HG02938 (cell line): ENCODE measurements at regions not wholly inside any gene's neighbourhood (a gene's known extent, or its start where the extent isn't known, plus 50 kb on each side); places are given as distances from the start of the nearest gene placed in this dataset.

Experiments
- ATAC-seq: cut with Tn5 transposase; IDR thresholded peaks from one replicate; pipeline ENCODE4 v1.9.1; 2021; ENCODE audit warnings: mild to moderate bottlenecking, moderate library complexity; ENCODE audit not compliant: unreplicated experiment

GRCh38 chr5:18850216-18850615 lies 1137.8 kb downstream of the CDH18 start:
- no peak for ATAC-seq

GRCh38 chr5:18872978-18873377 lies 1115.0 kb downstream of the CDH18 start:
- no peak for ATAC-seq

- no peak for ATAC-seq
Measured at GRCh38 chr5:18876565-18876964, 1111.4 kb downstream of the CDH18 start.

- ATAC-seq: no peak
Measured at GRCh38 chr5:18881615-18882014, 1106.4 kb downstream of the CDH18 start.

GRCh38 chr5:18882154-18882553 lies 1105.8 kb downstream of the CDH18 start:
- no peak for ATAC-seq

GRCh38 chr5:18888821-18889220 lies 1099.2 kb downstream of the CDH18 start:
- ATAC-seq: no peak

- no peak for ATAC-seq
Measured at GRCh38 chr5:18900644-18901043, 1087.4 kb downstream of the CDH18 start.

GRCh38 chr5:18920966-18921365 lies 1067.0 kb downstream of the CDH18 start:
- ATAC-seq: no peak

- ATAC-seq: no peak
Measured at GRCh38 chr5:18932081-18932480, 1055.9 kb downstream of the CDH18 start.

GRCh38 chr5:18944771-18945170 lies 1043.2 kb downstream of the CDH18 start:
- no peak for ATAC-seq

- ATAC-seq: no peak
Measured at GRCh38 chr5:18954239-18954638, 1033.8 kb downstream of the CDH18 start.

- ATAC-seq: no peak
Measured at GRCh38 chr5:18959535-18959934, 1028.5 kb downstream of the CDH18 start.

GRCh38 chr5:18961234-18961633 lies 1026.8 kb downstream of the CDH18 start:
- ATAC-seq: no peak

GRCh38 chr5:18965893-18966292 lies 1022.1 kb downstream of the CDH18 start:
- ATAC-seq: no peak

GRCh38 chr5:18967637-18968036 lies 1020.4 kb downstream of the CDH18 start:
- ATAC-seq: no peak

GRCh38 chr5:18968966-18969365 lies 1019.0 kb downstream of the CDH18 start:
- ATAC-seq: no peak

- ATAC-seq: no peak
Measured at GRCh38 chr5:18970000-18970399, 1018.0 kb downstream of the CDH18 start.

GRCh38 chr5:18972177-18972576 lies 1015.8 kb downstream of the CDH18 start:
- ATAC-seq: no peak

- ATAC-seq: no peak
Measured at GRCh38 chr5:18975624-18976023, 1012.4 kb downstream of the CDH18 start.

- no peak for ATAC-seq
Measured at GRCh38 chr5:18977880-18978279, 1010.1 kb downstream of the CDH18 start.

GRCh38 chr5:18984559-18985080 lies 1003.4 kb downstream of the CDH18 start:
- ATAC-seq: no peak

- no peak for ATAC-seq
Measured at GRCh38 chr5:18985171-18985758, 1002.7 kb downstream of the CDH18 start.

GRCh38 chr5:18987101-18987500 lies 1000.9 kb downstream of the CDH18 start:
- ATAC-seq: no peak
